Activated CD8-positive, alpha-beta T cell treated with anti-CD3 and anti-CD28 coated beads for 36 hours (primary cell): ENCODE measurements at regions not wholly inside any gene's neighbourhood (a gene's known extent, or its start where the extent isn't known, plus 50 kb on each side); places are given as distances from the start of the nearest gene placed in this dataset.

Experiments
- ATAC-seq: fragments of 200-7000 bp; cut with Tn5 transposase; one replicate; pipeline ENCODE4 v1.10.0; 2021; ENCODE audit warnings: mild to moderate bottlenecking, moderate library complexity
- CTCF ChIA-PET: fragments of 350-600 bp; sonication (Branson Sonifier 250); formaldehyde crosslinking; loops from one replicate; lab custom pipeline; 2021; ENCODE audit warnings: antibody characterized with exemption; lab: Charles Lee
- POLR2A ChIA-PET: fragments of 350-600 bp; sonication (Branson Sonifier 250); formaldehyde crosslinking; loops from one replicate; lab custom pipeline; 2021; ENCODE audit warnings: antibody characterized with exemption; lab: Charles Lee
- DNase-seq: peaks from one replicate; pipeline ENCODE4 v3.0.0-alpha.2; 2020
- H3K27ac Mint-ChIP-seq: one replicate; pipeline ENCODE4 v1.8.0; 2021; ENCODE audit warnings: mild to moderate bottlenecking, mixed read lengths
- H3K27me3 Mint-ChIP-seq: one replicate; pipeline ENCODE4 v1.8.0; 2021; ENCODE audit warnings: mixed read lengths
- H3K36me3 Mint-ChIP-seq: one replicate; pipeline ENCODE4 v1.8.0; 2021; ENCODE audit warnings: low read depth, mixed read lengths
- H3K4me1 Mint-ChIP-seq: one replicate; pipeline ENCODE4 v1.8.0; 2021; ENCODE audit warnings: low read depth, mixed read lengths
- H3K4me3 Mint-ChIP-seq: one replicate; pipeline ENCODE4 v1.8.0; 2021; ENCODE audit warnings: mild to moderate bottlenecking, moderate library complexity, mixed read lengths
- H3K9me3 Mint-ChIP-seq: one replicate; pipeline ENCODE4 v1.8.0; 2021; ENCODE audit warnings: mixed read lengths
- CTCF ChIP-seq: fragments of 200-600 bp; IDR thresholded peaks from one replicate; pipeline ENCODE4 v1.8.0; 2022; ENCODE audit warnings: antibody characterized with exemption, mild to moderate bottlenecking
- intact Hi-C: fragments of 100-400 bp; cut with micrococcal nuclease; formaldehyde crosslinking; loops from one replicate; pipeline ENCODE4 v1.10.0; 2022

- Mint-ChIP-seq H3K4me1 (no peaks in the 10 kb centered on the region), H3K4me3 (no peak overlapping the region), H3K36me3 (no peaks in the 10 kb centered on the region), H3K27me3 (no peaks in the 10 kb centered on the region), H3K27ac (no peak overlapping the region), H3K9me3 (no peaks in the 10 kb centered on the region)
- DNase-seq (no peak), ATAC-seq (no peak)
- intact Hi-C loops: no loop called here
- ChIA-PET POLR2A (no interaction called here), CTCF (no interaction called here)
- no peak for TF ChIP-seq CTCF
These were observed 277.4 kb downstream of the DAD1 start for GRCh38 chr14:22311636-22312035.

- no peak for TF ChIP-seq CTCF
- DNase-seq (no peak), ATAC-seq (no peak)
- intact Hi-C loops: loop anchor here (10.0 kb wide), 1 partner anchor 259 kb away; no protein-coding TSS in a partner anchor
- Mint-ChIP-seq H3K27me3 (no peaks in the 10 kb centered on the region), H3K4me1 (no peaks in the 10 kb centered on the region), H3K4me3 (peak overlapping the region; percentile 17), H3K9me3 (no peaks in the 10 kb centered on the region), H3K27ac (no peak overlapping the region), H3K36me3 (no peaks in the 10 kb centered on the region)
- POLR2A ChIA-PET: no interaction called here
- CTCF ChIA-PET: no interaction called here
These were observed 283.4 kb downstream of the DAD1 start for GRCh38 chr14:22305607-22306006.

GRCh38 chr14:22304326-22304725 is 284.7 kb downstream of the DAD1 start:
- ATAC-seq (no peak), DNase-seq (no peak)
- H3K9me3 Mint-ChIP-seq: no peaks in the 10 kb centered on the region
- H3K4me1 Mint-ChIP-seq: no peaks in the 10 kb centered on the region
- H3K27ac Mint-ChIP-seq: no peak overlapping the region
- no peaks in the 10 kb centered on the region for H3K27me3 Mint-ChIP-seq
- no peaks in the 10 kb centered on the region for H3K36me3 Mint-ChIP-seq
- ChIA-PET CTCF (interaction anchor here (0.7 kb wide), 1 partner anchor 257 kb away, joined by 3 read pairs; no protein-coding TSS in a partner anchor), POLR2A (no interaction called here)
- TF ChIP-seq CTCF: no peak
- intact Hi-C loops: loop anchor here (10.0 kb wide), 1 partner anchor 260 kb away; no protein-coding TSS in a partner anchor
- peak overlapping the region; percentile 66 for H3K4me3 Mint-ChIP-seq

GRCh38 chr14:22303589-22304195 is 285.3 kb downstream of the DAD1 start:
- ChIA-PET CTCF (interaction anchor here (0.7 kb wide), 1 partner anchor 258 kb away, joined by 3 read pairs; no protein-coding TSS in a partner anchor), POLR2A (no interaction called here)
- no peaks in the 10 kb centered on the region for H3K27me3 Mint-ChIP-seq
- TF ChIP-seq CTCF: no peak
- no peaks in the 10 kb centered on the region for H3K9me3 Mint-ChIP-seq
- H3K4me1 Mint-ChIP-seq: no peaks in the 10 kb centered on the region
- ATAC-seq (no peak), DNase-seq (no peak)
- H3K36me3 Mint-ChIP-seq: no peaks in the 10 kb centered on the region
- peak overlapping the region; percentile 74 for H3K27ac Mint-ChIP-seq
- H3K4me3 Mint-ChIP-seq: peak overlapping the region; percentile 66
- intact Hi-C loops: loop anchor here (10.0 kb wide), 1 partner anchor 261 kb away; no protein-coding TSS in a partner anchor

GRCh38 chr14:22300646-22301045 is 288.4 kb downstream of the DAD1 start:
- ChIA-PET POLR2A (no interaction called here), CTCF (no interaction called here)
- Mint-ChIP-seq H3K4me1 (no peaks in the 10 kb centered on the region), H3K27me3 (no peaks in the 10 kb centered on the region), H3K9me3 (no peaks in the 10 kb centered on the region), H3K4me3 (no peak overlapping the region), H3K36me3 (no peaks in the 10 kb centered on the region), H3K27ac (no peak overlapping the region)
- intact Hi-C loops: loop anchor here (10.0 kb wide), 1 partner anchor 264 kb away; no protein-coding TSS in a partner anchor
- no peak for TF ChIP-seq CTCF
- no peak for ATAC-seq
- no peak for DNase-seq
